ENCODE measurements at regions not wholly inside any gene's neighbourhood (a gene's known extent, or its start where the extent isn't known, plus 50 kb on each side); places are given as distances from the start of the nearest gene placed in this dataset.

- no peaks in the 10 kb centered on the region for H3K27me3 Mint-ChIP-seq (ENCODE audit: insufficient read depth)
- WGBS, 2 experiments (ENCODE audit: insufficient coverage in 1 of 2, insufficient read length in 1 of 2): 88 to 100% methylated on average over 1 of the region's 2 CpGs
- no peak for DNase-seq
These were observed 81.1 kb upstream of the STK26 start for GRCh38 chrX:131942034-131942433.

GRCh38 chrX:131944936-131945902 is 77.9 kb upstream of the STK26 start:
- Mint-ChIP-seq H3K27ac (peak overlapping the region; percentile 48), H3K4me1 (peaks cover 51% of the 10 kb centered on the region), H3K4me3 (no peak overlapping the region), H3K27me3 (ENCODE audit: insufficient read depth) (no peaks in the 10 kb centered on the region), H3K36me3 (ENCODE audit: low read depth) (no peaks in the 10 kb centered on the region), H3K9me3 (peaks cover 4% of the 10 kb centered on the region)
- H3K4me1 ChIP-seq (ENCODE audit: control insufficient read depth, insufficient read depth, low read length): peaks cover 6% of the 10 kb centered on the region
- no peak for TF ChIP-seq CTCF (conservative IDR thresholded peaks at IDR 0.05)
- no peaks in the 10 kb centered on the region for H3K27me3 ChIP-seq (ENCODE audit: control insufficient read depth, insufficient read depth, low read length, poor library complexity, severe bottlenecking)
- H3K4me3 ChIP-seq (ENCODE audit: low read length): peak overlapping the region; percentile 40
- H3K27ac ChIP-seq (ENCODE audit: low read depth, low read length): no peak overlapping the region
- peak overlapping the region; percentile 20 for H3K9ac ChIP-seq (ENCODE audit: extremely low read depth, low read length, poor library complexity, severe bottlenecking)
- no peaks in the 10 kb centered on the region for H3K36me3 ChIP-seq (ENCODE audit: control insufficient read depth, insufficient read depth, low read length)
- no peak for DNase-seq
- no peaks in the 10 kb centered on the region for H3K9me3 ChIP-seq (ENCODE audit: control insufficient read depth, low read length)
- 56 to 85% methylated on average over 3 to 7 of the region's 7 CpGs for WGBS, 2 experiments (ENCODE audit: insufficient coverage in 1 of 2, insufficient read length in 1 of 2)

More at GRCh38 chrX:131942034-131942433, 81.1 kb upstream of the STK26 start:
- no peaks in the 10 kb centered on the region for H3K36me3 ChIP-seq (ENCODE audit: control insufficient read depth, insufficient read depth, low read length)
- no peak overlapping the region for H3K27ac ChIP-seq (ENCODE audit: low read depth, low read length)
- H3K4me1 ChIP-seq (ENCODE audit: control insufficient read depth, insufficient read depth, low read length): peaks cover 6% of the 10 kb centered on the region
- H3K4me3 ChIP-seq (ENCODE audit: low read length): no peak overlapping the region
- TF ChIP-seq CTCF (conservative IDR thresholded peaks at IDR 0.05): no peak
- H3K27ac Mint-ChIP-seq: no peak overlapping the region
- H3K9ac ChIP-seq (ENCODE audit: extremely low read depth, low read length, poor library complexity, severe bottlenecking): no peak overlapping the region
- H3K27me3 ChIP-seq (ENCODE audit: control insufficient read depth, insufficient read depth, low read length, poor library complexity, severe bottlenecking): no peaks in the 10 kb centered on the region
- H3K4me1 Mint-ChIP-seq: peaks cover 49% of the 10 kb centered on the region
- no peaks in the 10 kb centered on the region for H3K9me3 Mint-ChIP-seq
- no peaks in the 10 kb centered on the region for H3K9me3 ChIP-seq (ENCODE audit: control insufficient read depth, low read length)
- H3K36me3 Mint-ChIP-seq (ENCODE audit: low read depth): no peaks in the 10 kb centered on the region
- no peak overlapping the region for H3K4me3 Mint-ChIP-seq

GRCh38 chrX:131951166-131951565 is 71.9 kb upstream of the STK26 start:
- Histone ChIP-seq H3K27me3 (ENCODE audit: control insufficient read depth, insufficient read depth, low read length, poor library complexity, severe bottlenecking) (no peaks in the 10 kb centered on the region), H3K27ac (ENCODE audit: low read depth, low read length) (no peak overlapping the region), H3K36me3 (ENCODE audit: control insufficient read depth, insufficient read depth, low read length) (no peaks in the 10 kb centered on the region), H3K4me3 (ENCODE audit: low read length) (no peak overlapping the region), H3K9me3 (ENCODE audit: control insufficient read depth, low read length) (no peaks in the 10 kb centered on the region), H3K4me1 (ENCODE audit: control insufficient read depth, insufficient read depth, low read length) (no peaks in the 10 kb centered on the region), H3K9ac (ENCODE audit: extremely low read depth, low read length, poor library complexity, severe bottlenecking) (no peak overlapping the region)
- H3K27me3 Mint-ChIP-seq (ENCODE audit: insufficient read depth): no peaks in the 10 kb centered on the region
- no peak overlapping the region for H3K4me3 Mint-ChIP-seq
- DNase-seq: no peak
- H3K36me3 Mint-ChIP-seq (ENCODE audit: low read depth): no peaks in the 10 kb centered on the region
- no peak for TF ChIP-seq CTCF (conservative IDR thresholded peaks at IDR 0.05)
- 100% methylated on average over 1 of the region's 3 CpGs; no CpG with 5 or more reads in 1 of the 2 experiments for WGBS, 2 experiments (ENCODE audit: insufficient coverage in 1 of 2, insufficient read length in 1 of 2)
- H3K4me1 Mint-ChIP-seq: peaks cover 16% of the 10 kb centered on the region
- no peak overlapping the region for H3K27ac Mint-ChIP-seq
- H3K9me3 Mint-ChIP-seq: peaks cover 4% of the 10 kb centered on the region
